ENCODE measurements at regions not wholly inside any gene's neighbourhood (a gene's known extent, or its start where the extent isn't known, plus 50 kb on each side); places are given as distances from the start of the nearest gene placed in this dataset.
"Not testable (repeated sequence)": the region's sequence is repeated elsewhere in the genome, so short reads cannot be mapped to it uniquely, and the experiment has no call there.

GRCh38 chr2:88880441-88880953 lies 189.0 kb downstream of the RPIA start:
- no peak overlapping the region for H3K27ac ChIP-seq (ENCODE audit: low read depth, low read length)
- no peaks in the 10 kb centered on the region for H3K4me1 ChIP-seq (ENCODE audit: control insufficient read depth, low read length)
- H3K4me3 ChIP-seq (ENCODE audit: low read length), result no peak overlapping the region
- no peaks in the 10 kb centered on the region for H3K9me2 ChIP-seq (replicated peaks; ENCODE audit: control insufficient read depth, low read length)
- H3F3A ChIP-seq (ENCODE audit: control insufficient read depth, insufficient read depth), result no peaks in the 10 kb centered on the region
- no peaks in the 10 kb centered on the region for H3K27me3 ChIP-seq (ENCODE audit: control insufficient read depth, low read length)
- H3K79me2 ChIP-seq (ENCODE audit: control insufficient read depth, low read length), result no peaks in the 10 kb centered on the region
- no peak for TF ChIP-seq EZH2phosphoT487 (IDR thresholded peaks at IDR 0.05; ENCODE audit: borderline replicate concordance, low read length)
- TF ChIP-seq CTCF (IDR thresholded peaks at IDR 0.05; ENCODE audit: low read depth, low read length, poor library complexity, severe bottlenecking), result no peak
- H3K9me3 ChIP-seq (ENCODE audit: control insufficient read depth, insufficient read depth, low read length), result no peaks in the 10 kb centered on the region
- no peak overlapping the region for H3K4me2 ChIP-seq (ENCODE audit: low read length)
- H3K36me3 ChIP-seq (ENCODE audit: control insufficient read depth, low read length), result no peaks in the 10 kb centered on the region
- no peaks in the 10 kb centered on the region for H4K20me1 ChIP-seq (ENCODE audit: control insufficient read depth, insufficient read depth, low read depth, low read length)

- no peak overlapping the region for H3K4me2 ChIP-seq (ENCODE audit: low read length)
- H3K4me1 ChIP-seq (ENCODE audit: control insufficient read depth, low read length), result no peaks in the 10 kb centered on the region
- H3K4me3 ChIP-seq (ENCODE audit: low read length), result no peak overlapping the region
- no peaks in the 10 kb centered on the region for H3F3A ChIP-seq (ENCODE audit: control insufficient read depth, insufficient read depth)
- no peaks in the 10 kb centered on the region for H3K9me3 ChIP-seq (ENCODE audit: control insufficient read depth, insufficient read depth, low read length)
- no peak overlapping the region for H3K27ac ChIP-seq (ENCODE audit: low read depth, low read length)
- H3K79me2 ChIP-seq (ENCODE audit: control insufficient read depth, low read length), result no peaks in the 10 kb centered on the region
- H3K9me2 ChIP-seq (replicated peaks; ENCODE audit: control insufficient read depth, low read length), result no peaks in the 10 kb centered on the region
- no peaks in the 10 kb centered on the region for H3K27me3 ChIP-seq (ENCODE audit: control insufficient read depth, low read length)
- no peaks in the 10 kb centered on the region for H3K36me3 ChIP-seq (ENCODE audit: control insufficient read depth, low read length)
- TF ChIP-seq EZH2phosphoT487 (IDR thresholded peaks at IDR 0.05; ENCODE audit: borderline replicate concordance, low read length) (no peak), CTCF (IDR thresholded peaks at IDR 0.05; ENCODE audit: low read depth, low read length, poor library complexity, severe bottlenecking) (no peak)
- no peaks in the 10 kb centered on the region for H4K20me1 ChIP-seq (ENCODE audit: control insufficient read depth, insufficient read depth, low read depth, low read length)
Measured at GRCh38 chr2:88885275-88885674, 193.8 kb downstream of the RPIA start.

- Histone ChIP-seq H3K4me3 (ENCODE audit: low read length) (no peak overlapping the region), H3K27ac (ENCODE audit: low read depth, low read length) (no peak overlapping the region), H3K9me2 (replicated peaks; ENCODE audit: control insufficient read depth, low read length) (no peaks in the 10 kb centered on the region), H3K36me3 (ENCODE audit: control insufficient read depth, low read length) (no peaks in the 10 kb centered on the region), H3K9me3 (ENCODE audit: control insufficient read depth, insufficient read depth, low read length) (no peaks in the 10 kb centered on the region), H3K4me1 (ENCODE audit: control insufficient read depth, low read length) (no peaks in the 10 kb centered on the region), H3F3A (ENCODE audit: control insufficient read depth, insufficient read depth) (no peaks in the 10 kb centered on the region), H3K4me2 (ENCODE audit: low read length) (no peak overlapping the region), H3K79me2 (ENCODE audit: control insufficient read depth, low read length) (no peaks in the 10 kb centered on the region), H3K27me3 (ENCODE audit: control insufficient read depth, low read length) (no peaks in the 10 kb centered on the region), H4K20me1 (ENCODE audit: control insufficient read depth, insufficient read depth, low read depth, low read length) (no peaks in the 10 kb centered on the region)
- TF ChIP-seq EZH2phosphoT487 (IDR thresholded peaks at IDR 0.05; ENCODE audit: borderline replicate concordance, low read length), result no peak
- no peak for TF ChIP-seq CTCF (IDR thresholded peaks at IDR 0.05; ENCODE audit: low read depth, low read length, poor library complexity, severe bottlenecking)
Measured at GRCh38 chr2:88885679-88886416, 194.4 kb downstream of the RPIA start.

- not testable (repeated sequence) for H3K4me2 ChIP-seq (ENCODE audit: low read length); H4K20me1 ChIP-seq (ENCODE audit: control insufficient read depth, insufficient read depth, low read depth, low read length); H3K4me3 ChIP-seq (ENCODE audit: low read length); H3K4me1 ChIP-seq (ENCODE audit: control insufficient read depth, low read length); H3K27ac ChIP-seq (ENCODE audit: low read depth, low read length); H3K79me2 ChIP-seq (ENCODE audit: control insufficient read depth, low read length); H3K36me3 ChIP-seq (ENCODE audit: control insufficient read depth, low read length); H3K27me3 ChIP-seq (ENCODE audit: control insufficient read depth, low read length); H3K9me2 ChIP-seq (replicated peaks; ENCODE audit: control insufficient read depth, low read length); H3F3A ChIP-seq (ENCODE audit: control insufficient read depth, insufficient read depth); H3K9me3 ChIP-seq (ENCODE audit: control insufficient read depth, insufficient read depth, low read length)
Measured at GRCh38 chr2:88887466-88887865, 196.0 kb downstream of the RPIA start.

Measured in DOHH2 (cell line).